ENCODE measurements at regions not wholly inside any gene's neighbourhood (a gene's known extent, or its start where the extent isn't known, plus 50 kb on each side); places are given as distances from the start of the nearest gene placed in this dataset.

DNA sequence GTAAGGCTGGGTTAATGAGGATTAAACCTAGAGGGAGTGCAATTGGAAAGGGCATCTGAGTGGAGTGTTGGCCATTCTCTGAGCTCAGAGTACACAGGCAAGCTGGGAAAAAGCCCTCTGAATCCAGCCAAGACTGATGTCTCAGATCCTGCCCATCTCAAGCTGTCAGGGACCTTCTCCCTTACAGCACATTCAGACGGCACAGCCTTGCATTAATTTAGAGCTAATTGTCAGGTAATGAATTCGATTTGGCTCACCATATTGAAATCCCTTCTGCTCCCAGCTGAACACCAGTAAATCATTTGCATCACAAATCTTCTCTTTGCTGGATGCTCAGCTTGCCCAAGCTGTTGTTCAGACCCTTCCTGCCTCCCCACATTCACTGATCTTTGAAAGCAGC is 399.3 kb upstream of the PODXL start:
- TF ChIP-seq CTCF (IDR thresholded peaks at IDR 0.05; ENCODE audit: low read depth, low read length) = no peak
- no peak for TF ChIP-seq EZH2phosphoT487 (IDR thresholded peaks at IDR 0.05; ENCODE audit: low read depth)

Data from OCI-LY3 (cell line).